Psoas muscle (tissue), 7 donors: ENCODE measurements at regions not wholly inside any gene's neighbourhood (a gene's known extent, or its start where the extent isn't known, plus 50 kb on each side); places are given as distances from the start of the nearest gene placed in this dataset.

Source experiments
- ATAC-seq, 4 donors: fragments of 200-7000 bp; cut with Tn5 transposase; one replicate each; pipeline ENCODE4 v1.9.1; 2020; ENCODE audit warnings: moderate library complexity in 3 of 4, mild to moderate bottlenecking in 2 of 4
- DNase-seq, 2 donors: peaks; one replicate each; pipeline ENCODE4 v3.0.0-alpha.2; 2020
- H3K27ac ChIP-seq: fragments of 200-600 bp; one replicate; pipeline ENCODE4 v1.8.0; 2022
- H3K27me3 ChIP-seq, 3 donors: fragments of 200-600 bp in 1 of 3; one replicate each; pipeline versions ENCODE4 v1.6.1 to v1.8.0; 2013 to 2022; ENCODE audit warnings: low read length in 2 of 3, mild to moderate bottlenecking in 2 of 3, moderate library complexity in 1 of 3; ENCODE audit not compliant: insufficient read depth in 3 of 3
- H3K36me3 ChIP-seq, 2 donors: fragments of 200-600 bp in 1 of 2; one replicate each; pipeline versions ENCODE4 v1.6.1 to v1.8.0; 2013 to 2022; ENCODE audit warnings: low read depth in 1 of 2, mild to moderate bottlenecking in 1 of 2, moderate library complexity in 1 of 2; ENCODE audit not compliant: insufficient read depth in 1 of 2
- H3K4me1 ChIP-seq: fragments of 200-600 bp; one replicate; pipeline ENCODE4 v1.8.0; 2022
- H3K4me3 ChIP-seq: fragments of 200-600 bp; one replicate; pipeline ENCODE4 v1.8.0; 2022; ENCODE audit warnings: mild to moderate bottlenecking
- H3K9me3 ChIP-seq: fragments of 200-600 bp; one replicate; pipeline ENCODE4 v1.8.0; 2022
- CTCF ChIP-seq: fragments of 200-600 bp; IDR thresholded peaks from one replicate; pipeline ENCODE4 v1.8.0; 2022; ENCODE audit warnings: antibody characterized with exemption
- WGBS, 3 donors: extraction: QIAGEN DNeasy Blood & Tissue Kit; methylation state at CpG; one replicate each; pipeline versions ENCODE4 v1.1.6 to v1.1.7; 2013; 5-methylcytosine and 5-hydroxymethylcytosine counted together
- intact Hi-C, 2 donors: fragments of 100-400 bp; cut with DNase I; formaldehyde crosslinking; loops; one replicate each; pipeline versions ENCODE4 v1.11.0 to v1.14.2; 2022
- donor health status: healthy with polysubstance abuse.
- donor health status: DM: no; HTN: no; CAD: no; lungs with moderate emphysema.
- donor health status: Bipolar disorder and iron deficiency.
- donor health status: healthy.
- donor health status: DM: yes; HTN: yes; CAD: no.
- donor health status: DM: no; HTN: no; CAD: no.
- donor health status: DM: yes; HTN: yes; CAD: no.

DNA sequence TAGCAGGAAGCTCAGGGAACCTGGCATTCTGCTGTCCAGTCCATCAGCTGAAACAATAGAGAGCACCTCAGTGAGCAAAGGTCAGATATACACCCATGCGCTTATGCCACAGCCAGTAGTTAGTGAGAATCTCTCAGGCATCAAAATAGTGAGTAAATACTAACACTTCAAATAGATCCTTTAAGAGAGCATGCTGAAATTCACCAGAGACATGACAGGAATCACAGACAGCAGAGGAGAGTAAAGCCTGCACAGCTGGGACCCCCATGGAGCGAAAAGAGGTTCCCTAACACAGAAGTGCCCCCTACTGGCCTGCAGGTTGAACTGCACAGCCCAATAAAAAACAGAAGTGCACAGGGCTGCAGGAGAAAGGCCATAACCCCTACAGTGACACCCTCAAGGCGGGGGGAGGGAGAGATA lies 57.6 kb upstream of the ANTXRL start:
- 57 to 65% (median 60%) methylated on average over 3 of the region's 3 CpGs for WGBS, 3 donors
- Histone ChIP-seq H3K27ac (no peak overlapping the region), H3K4me1 (no peaks in the 10 kb centered on the region), H3K9me3 (no peaks in the 10 kb centered on the region), H3K36me3 (no peaks in the 10 kb centered on the region), H3K27me3 (no peaks in the 10 kb centered on the region), H3K4me3 (no peak overlapping the region)
- no peak for ATAC-seq
- DNase-seq: no peak
- TF ChIP-seq CTCF: peak; percentile 16
- intact Hi-C loops: loop anchor here in 1 of 2 donors (10.0 kb wide), 2 partner anchors 96 to 326 kb away; partner anchors contain the start of gene GPRIN2

DNA sequence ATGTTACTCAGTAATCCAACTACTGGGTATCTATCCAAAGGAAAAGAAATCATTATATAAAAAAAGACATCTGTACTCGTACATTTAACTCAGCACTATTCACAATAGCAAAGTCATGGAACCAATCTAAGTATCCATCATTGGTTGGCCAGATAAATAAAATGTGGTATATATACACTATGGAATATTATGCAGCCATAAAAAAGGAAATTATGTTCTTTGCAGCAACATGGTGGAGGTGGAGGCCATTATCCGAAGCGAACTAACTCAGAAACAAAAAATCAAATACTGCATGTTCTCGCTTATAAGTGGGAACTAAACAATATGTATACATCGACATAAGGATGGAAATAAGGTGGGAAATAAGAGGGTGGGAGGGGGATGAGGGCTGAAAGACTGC lies 56.2 kb upstream of the ANTXRL start:
- TF ChIP-seq CTCF: no peak

GRCh38 chr10:46231087-46231486 lies 55.7 kb upstream of the ANTXRL start:
- H3K27me3 ChIP-seq: no peaks in the 10 kb centered on the region
- peak in 1 of 2 donors; percentile 47 for DNase-seq
- no peak overlapping the region for H3K27ac ChIP-seq
- no peaks in the 10 kb centered on the region for H3K9me3 ChIP-seq
- no peak overlapping the region for H3K4me3 ChIP-seq
- H3K4me1 ChIP-seq: no peaks in the 10 kb centered on the region
- H3K36me3 ChIP-seq: no peaks in the 10 kb centered on the region
- TF ChIP-seq CTCF: no peak
- intact Hi-C loops: no loop called here
- no peak for ATAC-seq
- WGBS, 3 donors: 36 to 72% (median 47%) methylated on average over 1 of the region's 1 CpG

More for the DNA sequence above, 56.2 kb upstream of the ANTXRL start:
- no peaks in the 10 kb centered on the region for H3K36me3 ChIP-seq
- H3K27ac ChIP-seq: no peak overlapping the region
- no peaks in the 10 kb centered on the region for H3K4me1 ChIP-seq
- no peaks in the 10 kb centered on the region for H3K27me3 ChIP-seq
- DNase-seq (no peak), ATAC-seq (no peak)
- H3K9me3 ChIP-seq: no peaks in the 10 kb centered on the region
- intact Hi-C loops: no loop called here
- H3K4me3 ChIP-seq: no peak overlapping the region
- 96 to 97% (median 96%) methylated on average over 5 of the region's 5 CpGs for WGBS, 3 donors

GRCh38 chr10:46232084-46232483 lies 54.7 kb upstream of the ANTXRL start:
- no peak for TF ChIP-seq CTCF
- H3K9me3 ChIP-seq: no peaks in the 10 kb centered on the region
- DNase-seq (no peak), ATAC-seq (no peak)
- 86 to 91% (median 88%) methylated on average over 2 of the region's 2 CpGs for WGBS, 3 donors
- H3K27ac ChIP-seq: no peak overlapping the region
- intact Hi-C loops: no loop called here
- H3K36me3 ChIP-seq: no peaks in the 10 kb centered on the region
- no peak overlapping the region for H3K4me3 ChIP-seq
- H3K4me1 ChIP-seq: no peaks in the 10 kb centered on the region
- H3K27me3 ChIP-seq: peaks cover 0 to under 1% (median 0%) of the 10 kb centered on the region in 3 donors

- 85 to 90% (median 88%) methylated on average over 9 of the region's 9 CpGs for WGBS, 3 donors
- Histone ChIP-seq H3K9me3 (no peaks in the 10 kb centered on the region), H3K36me3 (no peaks in the 10 kb centered on the region), H3K27me3 (peaks cover 0 to 1% (median 0%) of the 10 kb centered on the region in 3 donors), H3K27ac (no peak overlapping the region), H3K4me1 (no peaks in the 10 kb centered on the region), H3K4me3 (no peak overlapping the region)
- TF ChIP-seq CTCF: no peak
- intact Hi-C loops: no loop called here
- ATAC-seq (no peak), DNase-seq (no peak)
Observed at GRCh38 chr10:46232666-46233065, 54.1 kb upstream of the ANTXRL start.
